ENCODE measurements at regions not wholly inside any gene's neighbourhood (a gene's known extent, or its start where the extent isn't known, plus 50 kb on each side); places are given as distances from the start of the nearest gene placed in this dataset.

DNA sequence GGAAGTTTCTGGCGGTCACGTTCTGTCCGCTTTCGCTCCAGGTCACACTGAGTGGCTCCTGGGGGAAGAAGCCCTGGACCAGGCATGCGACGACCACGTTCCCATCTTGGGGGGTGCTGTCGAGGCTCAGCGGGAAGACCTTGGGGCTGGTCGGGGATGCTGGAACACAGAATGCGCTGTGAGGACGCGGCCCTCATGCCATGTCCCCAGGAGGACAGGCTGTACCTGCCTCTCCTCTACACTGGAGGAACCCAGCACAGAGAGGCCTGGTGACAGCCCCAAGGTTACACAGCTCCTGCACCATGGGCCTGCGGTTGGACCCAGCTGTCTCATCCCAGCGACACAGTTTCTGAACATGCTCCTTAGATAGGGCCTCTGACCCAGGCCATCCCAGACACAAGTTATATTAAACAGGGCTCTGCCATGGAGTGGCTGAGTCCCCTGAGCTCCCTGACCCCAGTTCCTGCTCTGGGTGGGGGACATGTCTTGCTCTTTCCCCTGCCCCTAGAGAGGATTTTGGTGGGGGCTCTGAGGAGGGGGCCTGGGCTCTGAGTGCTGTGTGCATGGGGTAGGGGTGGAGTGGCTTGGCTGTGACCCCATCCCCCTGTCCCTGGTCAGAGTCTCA lies 62.0 kb downstream of the TMEM121 start:
- TF ChIP-seq, protein P1, sequence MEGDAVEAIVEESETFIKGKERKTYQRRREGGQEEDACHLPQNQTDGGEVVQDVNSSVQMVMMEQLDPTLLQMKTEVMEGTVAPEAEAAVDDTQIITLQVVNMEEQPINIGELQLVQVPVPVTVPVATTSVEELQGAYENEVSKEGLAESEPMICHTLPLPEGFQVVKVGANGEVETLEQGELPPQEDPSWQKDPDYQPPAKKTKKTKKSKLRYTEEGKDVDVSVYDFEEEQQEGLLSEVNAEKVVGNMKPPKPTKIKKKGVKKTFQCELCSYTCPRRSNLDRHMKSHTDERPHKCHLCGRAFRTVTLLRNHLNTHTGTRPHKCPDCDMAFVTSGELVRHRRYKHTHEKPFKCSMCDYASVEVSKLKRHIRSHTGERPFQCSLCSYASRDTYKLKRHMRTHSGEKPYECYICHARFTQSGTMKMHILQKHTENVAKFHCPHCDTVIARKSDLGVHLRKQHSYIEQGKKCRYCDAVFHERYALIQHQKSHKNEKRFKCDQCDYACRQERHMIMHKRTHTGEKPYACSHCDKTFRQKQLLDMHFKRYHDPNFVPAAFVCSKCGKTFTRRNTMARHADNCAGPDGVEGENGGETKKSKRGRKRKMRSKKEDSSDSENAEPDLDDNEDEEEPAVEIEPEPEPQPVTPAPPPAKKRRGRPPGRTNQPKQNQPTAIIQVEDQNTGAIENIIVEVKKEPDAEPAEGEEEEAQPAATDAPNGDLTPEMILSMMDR (IDR thresholded peaks at IDR 0.05): no peak
- TF ChIP-seq POLR2A (IDR thresholded peaks at IDR 0.05): no peak
